Prostate gland (tissue), 2 donors: ENCODE measurements at regions not wholly inside any gene's neighbourhood (a gene's known extent, or its start where the extent isn't known, plus 50 kb on each side); places are given as distances from the start of the nearest gene placed in this dataset.
A peak's percentile ranks its signal among the peaks of the same experiment; 100 is the strongest.

Experiments used
- DNase-seq: peaks from one replicate; pipeline ENCODE4 v3.0.0-alpha.2; 2019; ENCODE audit warnings: low spot score
- H3K27ac ChIP-seq, 2 donors: fragments of 200-600 bp; sonication (generic); 2 replicates each; pipeline ENCODE4 v1.5.1; 2017 to 2019
- H3K27me3 ChIP-seq: fragments of 200-600 bp; sonication (generic); replicated peaks from 2 replicates; pipeline ENCODE4 v1.5.1; 2019; ENCODE audit not compliant: insufficient read depth
- H3K36me3 ChIP-seq, 2 donors: fragments of 200-600 bp; sonication (generic); 1 replicate in 1 of 2; 2 replicates in 1 of 2; pipeline versions ENCODE4 v1.5.1 to v1.8.1; 2017 to 2019
- H3K4me1 ChIP-seq: fragments of 200-600 bp; sonication (generic); replicated peaks from 2 replicates; pipeline ENCODE4 v1.5.1; 2019
- H3K4me3 ChIP-seq, 2 donors: fragments of 200-600 bp; sonication (generic); 2 replicates each; pipeline ENCODE4 v1.5.1; 2017 to 2019
- H3K9me3 ChIP-seq: fragments of 200-600 bp; sonication (generic); 2 replicates; pipeline ENCODE4 v1.5.1; 2017
- POLR2A ChIP-seq: fragments of 450-650 bp; IDR thresholded peaks from one replicate; pipeline ENCODE4 v1.6.1; 2016; ENCODE audit warnings: antibody characterized with exemption, mild to moderate bottlenecking
- POLR2AphosphoS5 ChIP-seq: sonication (generic); formaldehyde crosslinking; IDR thresholded peaks from one replicate; pipeline ENCODE4 v1.6.1; 2017; ENCODE audit warnings: antibody characterized with exemption
- WGBS: methylation state at CpG from one replicate; pipeline ENCODE4 v1.1.5; 2018; 5-methylcytosine and 5-hydroxymethylcytosine counted together
- intact Hi-C: fragments of 100-400 bp; cut with DNase I; formaldehyde crosslinking; loops from one replicate; pipeline ENCODE4 v1.14.2; 2022
- TF ChIP-seq, protein P1 (sequence below), 4 experiments: fragments of 200-600 bp in 2 of 4; fragments of 450-650 bp in 2 of 4; sonication (generic) in 2 of 4; IDR thresholded peaks; 1 replicate in 3 of 4; 2 replicates in 1 of 4; pipeline ENCODE4 v1.5.1; 2016 to 2019; ENCODE audit warnings: antibody characterized with exemption in 4 of 4, mild to moderate bottlenecking in 2 of 4, moderate library complexity in 2 of 4

DNA sequence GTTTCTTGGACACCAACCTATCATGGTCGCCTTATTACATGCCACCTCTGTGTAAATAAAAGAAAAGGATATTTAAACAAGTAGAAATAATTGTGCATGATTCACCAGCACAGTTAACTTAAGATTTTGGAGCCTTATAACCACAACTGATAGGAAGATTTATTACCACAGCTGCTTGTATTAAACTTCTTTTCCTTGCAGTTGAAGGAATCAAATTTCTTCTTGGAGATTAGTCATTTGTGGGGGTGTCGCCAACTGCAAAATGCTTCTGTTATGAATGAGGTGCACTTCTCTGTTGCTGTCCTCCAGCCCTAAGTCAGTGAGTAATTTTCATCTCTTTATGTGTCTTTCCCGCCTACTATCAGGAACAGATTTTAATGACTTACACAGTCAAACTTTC lies 73.3 kb downstream of the OR13H1 start:
- Histone ChIP-seq H3K27ac (no peak overlapping the region), H3K4me3 (no peak overlapping the region), H3K4me1 (no peaks in the 10 kb centered on the region), H3K27me3 (no peaks in the 10 kb centered on the region), H3K9me3 (no peaks in the 10 kb centered on the region), H3K36me3 (no peaks in the 10 kb centered on the region)
- intact Hi-C loops, result no loop called here
- 26% methylated on average over 3 of the region's 3 CpGs for WGBS
- TF ChIP-seq, protein P1, sequence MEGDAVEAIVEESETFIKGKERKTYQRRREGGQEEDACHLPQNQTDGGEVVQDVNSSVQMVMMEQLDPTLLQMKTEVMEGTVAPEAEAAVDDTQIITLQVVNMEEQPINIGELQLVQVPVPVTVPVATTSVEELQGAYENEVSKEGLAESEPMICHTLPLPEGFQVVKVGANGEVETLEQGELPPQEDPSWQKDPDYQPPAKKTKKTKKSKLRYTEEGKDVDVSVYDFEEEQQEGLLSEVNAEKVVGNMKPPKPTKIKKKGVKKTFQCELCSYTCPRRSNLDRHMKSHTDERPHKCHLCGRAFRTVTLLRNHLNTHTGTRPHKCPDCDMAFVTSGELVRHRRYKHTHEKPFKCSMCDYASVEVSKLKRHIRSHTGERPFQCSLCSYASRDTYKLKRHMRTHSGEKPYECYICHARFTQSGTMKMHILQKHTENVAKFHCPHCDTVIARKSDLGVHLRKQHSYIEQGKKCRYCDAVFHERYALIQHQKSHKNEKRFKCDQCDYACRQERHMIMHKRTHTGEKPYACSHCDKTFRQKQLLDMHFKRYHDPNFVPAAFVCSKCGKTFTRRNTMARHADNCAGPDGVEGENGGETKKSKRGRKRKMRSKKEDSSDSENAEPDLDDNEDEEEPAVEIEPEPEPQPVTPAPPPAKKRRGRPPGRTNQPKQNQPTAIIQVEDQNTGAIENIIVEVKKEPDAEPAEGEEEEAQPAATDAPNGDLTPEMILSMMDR (IDR thresholded peaks at IDR 0.05), result no peak
- TF ChIP-seq POLR2AphosphoS5 (no peak), POLR2A (no peak)
- DNase-seq, result no peak

DNA sequence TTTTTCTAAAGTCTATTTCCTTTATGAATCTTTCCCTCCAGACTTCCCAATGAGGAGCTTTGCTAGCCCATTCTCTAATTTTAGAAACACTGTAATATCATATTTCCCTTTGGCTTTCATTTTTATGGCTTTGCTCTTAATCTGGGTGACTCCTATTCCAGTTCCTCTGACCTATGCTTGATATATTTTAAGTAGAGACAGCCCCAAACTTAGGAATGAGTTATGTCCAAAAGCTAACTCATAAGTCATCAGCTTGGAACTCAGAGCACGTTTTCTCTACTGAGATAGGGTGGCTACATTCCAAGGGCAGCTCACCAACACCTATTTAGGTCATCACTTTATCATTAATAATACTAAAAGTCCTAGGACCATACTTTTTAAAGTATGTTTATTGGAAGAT lies 77.8 kb downstream of the OR13H1 start:
- no peaks in the 10 kb centered on the region for H3K36me3 ChIP-seq
- no peaks in the 10 kb centered on the region for H3K4me1 ChIP-seq
- no peak overlapping the region for H3K4me3 ChIP-seq
- WGBS, result 10% methylated on average over 1 of the region's 1 CpG
- TF ChIP-seq, protein P1 (IDR thresholded peaks at IDR 0.05), result no peak
- TF ChIP-seq POLR2AphosphoS5, result no peak
- no peak for TF ChIP-seq POLR2A
- no peaks in the 10 kb centered on the region for H3K9me3 ChIP-seq
- no peak overlapping the region for H3K27ac ChIP-seq
- H3K27me3 ChIP-seq, result no peaks in the 10 kb centered on the region
- DNase-seq, result no peak
- intact Hi-C loops, result no loop called here

DNA sequence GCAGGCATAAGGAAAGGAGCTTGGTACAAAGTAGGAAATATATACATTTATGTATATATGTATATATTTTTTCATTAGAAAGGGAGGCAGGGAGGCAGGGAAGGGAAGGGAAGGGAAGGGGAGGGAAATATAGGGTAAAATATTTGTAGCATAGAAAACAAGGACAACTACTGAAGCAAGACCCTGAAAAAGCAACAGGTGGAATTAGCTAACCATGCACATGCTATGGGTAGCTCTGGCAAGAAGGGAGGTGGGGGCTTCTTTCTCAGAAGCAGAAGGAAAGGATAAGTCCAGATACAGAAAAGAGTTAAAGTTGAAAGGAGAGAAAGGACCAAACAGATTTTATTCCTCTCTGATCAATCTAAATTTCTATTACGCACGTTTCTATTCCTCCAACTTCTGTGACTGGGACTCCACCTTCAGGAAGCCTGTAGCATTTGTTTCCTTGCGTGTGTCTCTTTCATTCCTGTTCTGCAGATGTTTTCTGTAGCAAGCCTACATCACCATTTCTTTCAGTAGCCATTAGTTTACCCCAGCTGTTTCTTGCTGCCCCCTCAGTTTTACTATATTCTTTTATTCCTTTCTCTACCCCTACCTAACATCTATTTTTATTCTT lies 82.9 kb downstream of the OR13H1 start:
- DNase-seq, result no peak
- H3K36me3 ChIP-seq, result no peaks in the 10 kb centered on the region
- no peaks in the 10 kb centered on the region for H3K4me1 ChIP-seq
- 18% methylated on average over 3 of the region's 3 CpGs for WGBS
- TF ChIP-seq, protein P1 (IDR thresholded peaks at IDR 0.05), result no peak
- TF ChIP-seq POLR2A (no peak), POLR2AphosphoS5 (no peak)
- H3K27me3 ChIP-seq, result no peaks in the 10 kb centered on the region
- no peak overlapping the region for H3K4me3 ChIP-seq
- no peaks in the 10 kb centered on the region for H3K9me3 ChIP-seq
- H3K27ac ChIP-seq, result no peak overlapping the region
- intact Hi-C loops, result no loop called here

DNA sequence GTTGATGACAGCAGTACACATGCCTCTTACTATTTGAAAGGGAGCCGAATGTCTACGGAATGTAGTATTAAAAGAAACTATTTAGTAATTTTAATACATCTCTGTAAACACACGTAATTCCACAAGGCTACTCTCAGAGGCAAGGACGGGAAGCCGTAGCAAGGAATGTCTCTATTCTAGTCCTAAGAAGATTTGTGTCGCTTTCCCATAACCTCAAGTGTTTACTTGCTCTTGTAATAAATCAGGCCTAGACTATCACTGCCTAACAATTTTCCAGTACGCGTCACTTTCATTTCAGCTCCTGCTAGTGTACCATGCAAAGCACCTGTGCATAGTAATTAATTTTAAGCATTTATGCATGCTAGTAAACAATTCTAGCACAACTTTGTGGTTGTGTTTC lies 86.7 kb downstream of the OR13H1 start:
- TF ChIP-seq POLR2A (no peak), POLR2AphosphoS5 (no peak)
- TF ChIP-seq, protein P1 (IDR thresholded peaks at IDR 0.05), result no peak
- Histone ChIP-seq H3K4me3 (no peak overlapping the region), H3K4me1 (no peaks in the 10 kb centered on the region), H3K9me3 (no peaks in the 10 kb centered on the region), H3K27ac (no peak overlapping the region), H3K36me3 (no peaks in the 10 kb centered on the region), H3K27me3 (no peaks in the 10 kb centered on the region)
- WGBS, result 59% methylated on average over 8 of the region's 8 CpGs
- DNase-seq, result no peak
- intact Hi-C loops, result loop anchor here (5.0 kb wide), 2 partner anchors 42 to 653 kb away; no protein-coding TSS in a partner anchor

DNA sequence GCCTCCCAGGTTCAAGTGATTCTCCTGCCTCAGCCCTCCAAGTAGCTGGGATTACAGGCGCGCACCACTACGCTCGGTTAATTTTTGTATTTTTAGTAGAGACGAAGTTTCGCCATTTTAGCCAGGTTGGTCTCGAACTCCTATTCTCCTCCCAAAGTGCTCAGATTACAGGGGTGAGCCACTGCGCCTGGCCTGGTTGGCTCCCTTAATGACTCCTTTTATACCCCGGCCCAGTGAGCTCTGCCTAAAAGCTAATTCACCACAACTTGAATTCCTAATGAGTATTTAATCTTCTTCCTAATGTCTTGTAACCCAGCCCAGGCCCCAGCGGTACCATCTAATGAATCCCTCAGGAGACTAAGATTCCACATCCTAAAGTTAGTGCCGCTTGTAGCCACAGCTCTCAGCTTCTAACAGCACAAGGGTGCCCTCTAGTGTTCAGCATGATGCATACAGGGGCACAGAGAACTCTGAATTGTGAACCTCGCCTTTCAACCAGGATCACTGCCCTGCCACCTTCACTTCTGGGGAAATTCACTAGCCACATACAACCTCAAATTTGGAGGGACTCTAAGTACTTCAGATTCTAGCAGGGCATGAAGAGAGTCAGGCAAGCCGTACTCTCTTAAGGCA lies 89.5 kb downstream of the OR13H1 start:
- no peaks in the 10 kb centered on the region for H3K9me3 ChIP-seq
- TF ChIP-seq, protein P1 (IDR thresholded peaks at IDR 0.05), result peak; percentile 26 to 51 (median 37)
- no peak for TF ChIP-seq POLR2A
- intact Hi-C loops, result loop anchor here (5.0 kb wide), 2 partner anchors 39 to 656 kb away; no protein-coding TSS in a partner anchor
- H3K27me3 ChIP-seq, result no peaks in the 10 kb centered on the region
- H3K4me1 ChIP-seq, result no peaks in the 10 kb centered on the region
- no peak overlapping the region for H3K4me3 ChIP-seq
- no peaks in the 10 kb centered on the region for H3K36me3 ChIP-seq
- H3K27ac ChIP-seq, result no peak overlapping the region
- peak; percentile 29 for DNase-seq
- 62% methylated on average over 13 of the region's 13 CpGs for WGBS
